Suppressor macrophage treated with lipopolysaccharide for 1 hour (primary cell): ENCODE measurements at regions not wholly inside any gene's neighbourhood (a gene's known extent, or its start where the extent isn't known, plus 50 kb on each side); places are given as distances from the start of the nearest gene placed in this dataset.
"Not testable (repeated sequence)": the region's sequence is repeated elsewhere in the genome, so short reads cannot be mapped to it uniquely, and the experiment has no call there.

Experiments
- DNase-seq, 3 donors: peaks; one replicate each; pipeline ENCODE4 v3.0.0-alpha.2; 2020 to 2022

DNA sequence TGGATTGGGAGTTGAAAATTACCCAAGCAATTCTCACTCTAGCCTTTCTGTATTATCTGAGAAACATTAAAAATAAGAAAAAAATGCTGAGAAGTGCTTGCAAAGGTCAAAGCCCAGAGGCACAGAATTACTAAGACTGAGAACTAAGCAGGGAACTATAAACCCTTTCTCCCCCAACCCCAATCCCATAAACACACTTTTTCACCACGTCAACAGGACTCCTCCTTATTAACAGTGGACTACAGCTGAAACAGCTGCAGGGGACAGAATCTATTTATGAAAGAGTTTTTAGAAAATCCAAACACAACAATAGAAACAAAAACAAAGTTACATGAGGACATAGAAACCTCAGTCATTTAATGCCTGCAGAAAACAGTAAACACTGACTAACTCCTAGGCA lies 984.1 kb downstream of the TRAM1L1 start:
- no peak for DNase-seq

DNA sequence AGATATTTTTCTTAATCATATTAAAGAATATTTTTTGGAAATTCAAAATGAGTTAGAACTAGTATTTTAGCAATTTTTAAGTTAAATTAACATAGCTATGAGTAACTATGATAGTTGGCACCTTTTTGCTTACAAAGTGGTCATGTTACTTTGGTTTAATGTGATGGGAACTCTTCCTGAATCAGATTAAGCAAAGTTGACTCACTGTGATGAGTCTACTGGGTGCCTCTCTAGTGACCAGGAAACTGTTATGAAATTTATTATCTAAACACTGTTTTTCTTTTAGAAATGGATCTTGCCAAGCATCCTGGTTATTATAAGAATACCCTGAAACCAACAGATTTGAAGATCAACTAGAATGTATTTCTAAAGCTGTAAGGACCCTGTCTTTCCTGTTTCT lies 985.8 kb downstream of the TRAM1L1 start:
- no peak for DNase-seq

DNA sequence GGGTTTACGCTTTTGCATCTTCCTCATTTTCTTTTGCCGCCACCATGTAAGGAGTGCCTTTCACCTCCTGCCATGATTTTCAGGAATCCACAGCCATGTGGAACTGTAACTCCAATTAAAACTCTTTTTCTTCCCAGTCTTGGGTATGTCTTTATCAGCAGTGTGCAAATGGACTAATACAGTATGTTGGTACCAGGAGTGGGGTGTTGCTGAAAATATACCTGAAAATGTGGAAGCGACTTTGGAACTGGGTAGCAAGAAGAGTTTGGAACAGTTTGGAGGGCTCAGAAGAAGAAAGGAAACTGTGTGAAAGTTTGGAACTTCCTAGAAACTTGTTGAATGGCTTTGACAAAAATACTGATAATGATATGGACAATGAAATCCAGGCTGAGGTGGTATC lies 983.9 kb upstream of the NDST4 start:
- DNase-seq: not testable (repeated sequence)

DNA sequence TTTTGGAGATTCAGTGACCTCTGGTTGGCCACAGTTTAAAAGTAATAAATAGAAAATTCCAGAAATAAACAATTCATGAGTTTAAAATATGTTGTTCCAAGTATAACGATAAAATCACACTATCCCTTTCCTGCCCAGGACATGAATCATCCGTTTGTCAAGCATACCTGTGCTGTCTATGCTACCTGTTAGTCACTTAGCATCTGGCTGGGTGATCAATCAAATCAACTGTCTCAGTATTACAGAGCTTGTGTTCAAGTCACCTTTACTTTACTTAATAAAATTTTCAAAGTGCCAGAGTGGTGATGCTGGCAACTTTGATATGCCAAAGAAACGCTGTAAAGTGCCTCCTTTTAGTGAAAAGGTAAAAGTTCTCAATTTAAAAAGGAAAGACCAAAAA lies 979.5 kb upstream of the NDST4 start:
- no peak for DNase-seq

DNA sequence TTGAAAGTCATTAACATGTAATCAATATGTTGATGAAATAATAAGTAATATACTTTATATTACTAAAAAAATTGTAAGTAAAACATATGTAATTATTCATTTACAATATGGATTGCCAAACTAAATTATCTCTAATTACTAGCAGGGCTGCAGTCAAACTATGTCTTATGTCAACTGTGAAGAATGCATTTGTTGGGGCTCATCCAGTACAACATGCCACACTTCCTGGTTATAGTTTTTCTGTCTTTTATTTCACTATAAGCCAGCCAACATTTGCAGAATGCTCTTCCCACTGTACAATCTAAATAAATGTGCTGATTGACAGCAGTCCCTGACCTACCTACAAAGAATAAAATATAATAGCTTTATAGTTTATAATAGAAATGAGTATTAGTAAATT lies 975.4 kb upstream of the NDST4 start:
- DNase-seq: no peak

DNA sequence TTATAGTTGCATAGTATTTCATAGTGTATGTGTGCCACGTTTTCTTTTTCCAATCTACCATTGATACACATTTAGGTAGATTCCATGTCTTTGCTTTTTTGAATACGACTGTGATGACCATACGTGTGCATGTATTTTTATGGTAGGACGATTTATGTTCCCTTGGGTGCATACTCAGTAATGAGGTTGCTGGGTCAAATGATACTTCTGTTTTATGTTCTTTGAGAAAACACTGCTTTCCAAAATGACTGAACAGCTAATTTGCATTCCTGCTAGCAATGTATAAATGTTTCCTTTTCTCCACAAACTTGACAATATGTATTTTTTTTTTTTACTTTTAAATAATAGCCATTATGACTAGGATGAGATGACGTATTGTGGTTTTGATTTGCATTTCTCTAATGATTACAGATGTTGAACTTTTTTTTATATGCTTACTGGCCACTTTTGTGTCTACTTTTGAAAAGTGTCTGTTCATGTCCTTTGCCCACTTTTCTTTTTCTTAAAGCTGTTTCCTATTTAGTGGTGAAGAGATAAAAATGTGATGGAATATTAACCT lies 969.5 kb upstream of the NDST4 start:
- DNase-seq: no peak

DNA sequence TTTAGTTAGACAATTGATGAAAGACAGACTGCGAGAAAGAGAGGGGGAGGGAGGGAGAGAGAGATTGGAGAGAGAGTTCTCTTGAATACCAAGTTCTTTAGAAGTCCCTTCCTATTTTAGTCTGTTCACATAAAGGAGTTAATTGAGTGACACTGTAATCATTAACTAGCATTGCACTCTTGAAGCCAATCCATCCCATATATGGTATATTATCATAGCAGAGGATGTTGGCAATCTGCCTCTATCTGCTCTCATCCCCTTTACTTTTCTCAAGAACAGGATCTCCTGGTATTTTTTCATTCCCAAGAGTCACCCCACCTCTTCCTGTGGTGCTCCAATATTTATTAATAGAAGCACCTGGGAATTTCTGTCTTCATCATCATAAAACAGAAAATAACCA lies 959.6 kb upstream of the NDST4 start:
- DNase-seq: no peak

DNA sequence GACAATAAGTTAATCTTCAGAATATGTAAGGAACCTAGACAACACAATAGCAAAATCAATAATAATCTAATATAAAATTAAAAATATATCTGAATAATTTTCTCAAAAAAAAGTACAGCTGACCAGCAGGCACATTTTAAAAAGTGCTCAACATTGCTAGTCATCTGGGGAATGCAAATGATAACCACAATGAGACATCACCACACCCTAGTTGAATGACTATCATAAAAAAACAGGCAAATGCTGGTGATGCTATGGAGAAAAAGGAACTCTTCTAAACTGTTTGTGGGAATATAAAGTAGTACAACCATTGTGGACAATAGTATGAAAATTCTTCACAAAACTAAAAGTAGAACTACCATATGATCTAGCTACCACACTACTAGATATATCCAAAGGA lies 956.9 kb upstream of the NDST4 start:
- DNase-seq: no peak

DNA sequence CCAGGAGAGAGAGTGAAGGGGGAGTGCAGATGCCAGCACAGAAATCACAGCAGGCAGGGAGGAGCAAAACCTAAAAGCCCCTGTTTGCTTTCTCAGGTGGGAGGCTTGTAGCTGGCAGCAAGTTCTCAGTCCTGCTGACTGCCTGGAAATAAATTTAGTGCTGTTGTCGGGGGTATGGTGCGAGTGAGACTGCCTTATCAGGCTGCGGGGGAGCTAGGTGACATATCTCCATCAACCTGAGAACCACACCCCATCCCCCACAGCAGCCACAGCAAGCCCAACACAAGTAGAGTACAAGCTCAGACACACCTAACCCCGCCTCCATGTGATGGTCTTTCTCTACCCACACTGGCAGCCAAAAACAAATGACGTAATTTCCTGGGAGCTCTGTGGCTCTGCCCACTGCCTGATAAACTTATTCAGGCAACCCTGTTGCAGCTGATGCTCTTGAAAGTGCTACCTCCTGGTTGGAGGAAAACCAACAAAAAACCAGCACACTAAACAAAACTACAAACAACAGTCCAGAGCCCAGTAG lies 953.4 kb upstream of the NDST4 start:
- DNase-seq: no peak

DNA sequence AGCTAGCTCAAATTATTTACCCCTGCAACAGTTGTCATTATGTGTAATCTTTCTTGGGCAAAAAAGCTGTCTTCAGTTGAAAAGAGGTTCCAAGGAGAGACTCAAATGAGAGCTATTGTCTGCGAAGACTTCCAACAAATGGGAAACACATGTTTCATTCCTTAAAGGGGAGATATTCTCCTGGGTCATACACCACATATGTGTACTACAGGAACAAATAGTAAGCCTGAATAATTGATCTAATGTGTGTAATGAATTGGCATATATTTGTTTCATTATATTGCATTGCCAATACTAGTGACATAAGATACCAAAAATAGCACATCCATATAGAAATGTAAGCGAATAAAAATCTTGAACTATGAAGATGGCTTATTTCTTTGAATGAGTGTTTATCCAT lies 950.9 kb upstream of the NDST4 start:
- no peak for DNase-seq

DNA sequence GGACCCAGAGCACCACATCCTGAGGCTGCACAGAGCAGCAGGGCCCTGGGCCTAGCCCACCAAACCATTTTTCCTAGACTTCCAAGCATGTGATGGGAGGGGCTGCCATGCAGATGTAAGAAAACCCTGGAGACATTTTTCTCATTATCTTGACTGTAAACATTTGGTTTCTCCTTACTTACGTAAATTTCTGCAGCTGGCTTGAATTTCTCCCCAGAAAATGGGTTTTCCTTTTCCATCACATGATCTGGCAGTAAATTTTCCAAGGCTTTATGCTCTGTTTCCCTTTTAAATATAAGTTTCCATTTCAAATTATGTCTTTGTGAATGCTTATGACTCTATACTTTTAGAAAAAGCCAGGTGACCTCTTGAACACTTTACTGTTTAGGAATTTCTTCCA lies 945.9 kb upstream of the NDST4 start:
- DNase-seq: no peak

DNA sequence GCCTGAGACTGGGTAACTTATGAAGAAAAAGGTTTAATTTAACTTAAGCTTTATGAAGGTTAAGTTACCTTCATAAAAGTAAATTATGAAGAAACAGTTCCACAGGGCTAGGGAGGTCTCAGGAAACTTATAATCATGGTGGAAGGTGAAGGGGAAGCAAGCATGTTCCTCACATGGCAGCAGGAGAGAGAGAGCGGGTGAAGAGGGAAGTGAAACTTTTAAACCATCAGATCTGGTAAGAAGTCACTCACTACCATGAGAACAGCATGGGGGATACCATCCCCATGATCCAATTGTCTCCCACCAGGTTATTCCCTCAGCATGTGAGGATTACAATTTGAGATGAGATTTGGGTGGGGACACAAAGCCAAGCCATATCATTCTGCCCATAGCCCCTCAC lies 944.7 kb upstream of the NDST4 start:
- no peak for DNase-seq

DNA sequence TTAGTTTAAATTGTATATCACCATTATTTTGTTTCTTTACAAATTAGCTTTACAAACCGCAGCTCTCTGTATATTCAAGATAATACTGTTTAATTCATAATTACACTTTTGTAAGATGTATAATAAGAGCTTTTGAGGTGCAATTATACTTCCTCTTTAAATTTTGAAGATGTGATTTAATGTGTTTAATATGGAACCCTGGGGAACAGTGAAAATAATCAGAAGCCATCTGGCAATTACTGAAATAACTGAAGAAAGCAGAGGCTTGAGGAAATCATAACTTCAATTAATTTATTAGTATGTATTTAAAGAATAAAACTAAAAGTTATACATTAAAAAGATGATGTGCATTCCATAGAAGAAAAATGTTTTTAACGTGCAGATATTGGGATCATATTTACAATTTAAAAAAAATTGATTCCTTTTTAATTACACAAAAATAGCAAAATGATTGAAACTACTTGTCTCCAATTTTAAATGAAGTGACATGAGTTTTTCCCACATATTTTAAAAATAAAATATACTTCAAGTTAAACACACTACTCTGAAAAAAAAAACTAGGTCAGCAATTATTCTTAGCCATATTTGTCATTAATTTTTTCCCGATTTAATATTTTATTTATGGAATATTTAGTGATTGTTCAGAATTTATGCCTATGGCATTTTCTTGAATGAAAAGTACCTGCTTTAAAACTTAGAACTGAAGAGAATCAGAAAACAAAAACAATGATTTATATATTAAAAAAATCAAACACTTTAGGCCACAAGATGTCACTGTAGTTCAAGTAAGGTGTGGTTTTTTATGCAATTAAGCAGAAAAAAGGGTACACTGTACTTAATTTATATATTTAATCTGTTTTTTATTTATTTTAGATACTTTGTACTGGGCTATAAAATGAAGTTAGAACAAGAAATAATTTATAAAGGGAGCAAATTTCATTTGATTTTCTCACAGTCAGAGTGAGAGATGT lies 942.7 kb upstream of the NDST4 start:
- peak in 2 of 3 donors; percentile 19 to 31 for DNase-seq

DNA sequence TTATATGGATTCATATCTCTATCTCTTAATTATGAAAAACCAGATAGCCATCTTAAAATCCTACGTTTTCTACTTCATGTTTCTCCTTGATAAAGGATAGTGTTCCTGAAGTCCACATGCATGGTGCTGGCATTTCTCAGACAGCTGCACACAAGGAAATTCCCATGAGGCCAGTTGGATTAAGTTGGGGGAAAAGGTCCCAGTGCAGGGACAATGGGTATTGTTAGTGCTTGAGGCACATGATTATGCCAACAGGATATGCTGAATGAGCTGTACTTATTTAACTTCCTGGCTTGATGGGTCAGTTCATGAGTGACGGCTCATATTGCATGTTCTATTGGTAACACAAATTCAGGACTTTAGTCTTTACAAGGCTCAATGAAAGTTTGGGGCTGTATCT lies 913.9 kb upstream of the NDST4 start:
- no peak for DNase-seq

DNA sequence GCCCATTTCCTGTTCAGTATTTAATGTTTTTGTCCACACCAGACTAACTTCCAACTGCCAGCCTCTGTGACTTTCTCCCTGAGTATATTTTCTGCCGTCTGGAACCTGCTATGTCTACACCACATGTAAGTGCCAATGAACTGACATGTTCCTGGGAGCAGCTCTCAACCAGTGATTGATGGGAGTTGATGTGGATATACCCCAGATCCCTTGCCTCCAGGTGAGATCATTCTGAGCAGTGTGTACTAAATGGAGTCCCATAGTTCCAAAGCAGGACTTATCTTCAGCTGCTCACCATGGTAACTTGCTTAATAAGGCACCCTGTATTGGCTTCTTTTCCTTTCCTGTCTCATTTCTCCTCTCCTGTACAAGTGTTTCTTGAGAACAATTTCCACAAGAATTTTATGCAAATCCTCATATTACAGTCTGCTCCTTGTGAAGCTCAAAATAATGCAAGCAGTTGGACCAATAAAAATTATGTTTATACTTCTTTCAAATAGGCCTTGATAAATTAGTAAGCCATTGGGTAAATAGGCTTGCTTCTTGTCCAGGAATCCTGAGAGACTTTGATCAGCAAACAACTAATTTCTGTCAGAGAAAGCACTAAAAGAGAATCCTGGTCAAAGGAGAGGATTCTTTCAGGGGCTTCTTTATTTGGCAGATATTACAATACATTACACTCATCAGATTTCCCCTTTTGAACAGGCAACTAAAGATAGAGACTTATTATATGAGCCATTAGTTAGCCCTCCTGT lies 911.7 kb upstream of the NDST4 start:
- DNase-seq: no peak

DNA sequence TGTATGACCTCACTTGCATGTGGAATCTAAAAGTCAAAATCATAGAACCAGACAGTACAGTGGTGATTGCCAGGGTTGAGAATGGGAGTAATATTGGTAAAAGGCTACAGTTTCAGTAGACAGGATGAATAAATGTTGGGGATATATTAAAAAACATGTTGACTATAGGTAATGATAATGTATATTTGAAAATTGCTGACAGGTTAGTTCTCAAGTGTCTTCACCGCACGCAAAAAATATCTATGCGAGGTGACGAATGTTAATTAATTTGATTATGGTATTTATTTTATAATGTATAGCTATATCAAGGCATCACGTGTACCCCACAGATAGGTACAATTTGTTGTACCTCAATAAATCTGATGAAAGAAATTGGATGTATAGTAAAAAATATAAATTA lies 909.6 kb upstream of the NDST4 start:
- no peak for DNase-seq

DNA sequence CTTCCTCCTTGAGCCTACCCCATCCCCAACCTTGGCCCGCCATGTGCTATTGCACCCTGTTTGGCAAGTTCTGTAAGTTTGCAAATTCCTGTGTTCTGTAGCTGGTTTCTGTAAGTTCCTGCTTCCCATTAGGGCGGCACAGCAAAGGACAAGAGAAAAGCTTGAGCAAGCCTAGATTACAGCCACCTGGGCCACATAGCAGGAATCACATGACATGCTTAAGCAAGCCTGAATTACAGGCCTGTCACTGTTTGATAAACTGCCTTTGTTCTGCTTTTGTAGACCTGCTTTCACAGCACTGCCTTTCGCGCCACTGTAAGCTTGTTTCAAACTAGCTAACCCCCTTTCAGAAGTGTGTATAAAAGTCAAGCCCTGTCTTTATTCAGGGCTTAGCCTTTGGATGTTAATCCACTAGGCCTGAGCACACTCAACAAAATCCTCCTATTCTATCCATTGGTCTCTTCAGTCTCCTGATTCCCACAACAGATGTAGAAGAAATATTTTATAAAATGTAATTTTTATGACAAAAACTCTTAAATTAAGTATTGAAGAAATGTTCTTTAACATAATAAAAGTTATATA lies 906.8 kb upstream of the NDST4 start:
- DNase-seq: no peak

DNA sequence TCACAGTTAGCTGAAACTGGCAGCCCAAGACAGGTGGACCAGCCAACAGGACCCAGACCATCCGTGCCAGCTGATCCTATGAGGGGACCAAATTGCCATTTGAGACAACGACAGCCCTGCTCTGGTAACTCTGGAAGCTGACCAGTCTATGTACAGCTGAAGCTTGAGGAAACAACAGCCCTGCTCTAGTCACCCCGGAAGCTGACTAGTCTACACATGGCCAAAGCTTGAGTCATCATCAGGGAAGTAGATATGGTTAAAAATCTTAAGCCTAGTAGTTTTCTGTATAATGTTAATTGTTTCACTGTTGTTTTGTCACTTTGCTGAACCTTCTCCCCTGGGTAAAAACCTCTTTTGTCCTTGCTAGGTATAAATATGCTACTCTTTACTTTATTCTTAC lies 905.4 kb upstream of the NDST4 start:
- DNase-seq: no peak

DNA sequence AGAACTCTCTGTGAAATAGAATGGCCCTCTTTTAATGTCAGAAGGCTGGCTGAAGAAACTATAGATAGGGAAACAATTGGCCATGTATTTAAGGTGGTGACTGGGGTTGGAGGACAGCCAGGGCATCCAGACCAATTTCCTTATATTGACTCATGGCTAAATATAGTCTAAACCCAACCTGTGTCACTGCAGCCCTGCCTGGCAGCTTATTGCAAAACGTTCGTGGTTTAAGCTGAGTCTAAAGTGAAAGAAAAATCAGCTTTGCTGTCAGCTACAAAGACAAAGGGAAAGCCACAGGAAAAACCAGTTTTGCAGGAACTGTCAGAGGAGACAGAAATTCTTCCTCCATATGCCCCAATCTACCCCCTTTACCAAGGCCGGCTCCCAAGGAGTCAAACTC lies 902.8 kb upstream of the NDST4 start:
- no peak for DNase-seq

DNA sequence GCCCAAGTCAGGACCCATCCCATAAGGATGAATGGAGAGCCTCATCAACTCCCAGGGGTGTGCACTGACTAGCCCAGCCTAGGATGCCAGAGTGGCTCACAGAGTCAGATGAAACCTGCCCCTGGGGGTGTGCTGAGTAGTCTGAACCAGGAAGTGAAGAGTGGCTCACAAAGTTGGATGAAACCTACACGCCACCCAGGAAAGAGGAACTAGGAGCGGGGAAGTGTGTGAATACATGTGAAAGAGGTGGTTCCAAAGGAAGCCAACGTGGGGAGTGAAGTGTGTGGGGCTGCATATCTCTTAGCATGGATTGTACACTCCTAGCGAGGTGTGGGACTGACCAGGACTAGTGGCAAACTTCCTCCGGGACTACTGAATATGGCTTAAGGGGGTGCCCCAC lies 902.1 kb upstream of the NDST4 start:
- no peak for DNase-seq

DNA sequence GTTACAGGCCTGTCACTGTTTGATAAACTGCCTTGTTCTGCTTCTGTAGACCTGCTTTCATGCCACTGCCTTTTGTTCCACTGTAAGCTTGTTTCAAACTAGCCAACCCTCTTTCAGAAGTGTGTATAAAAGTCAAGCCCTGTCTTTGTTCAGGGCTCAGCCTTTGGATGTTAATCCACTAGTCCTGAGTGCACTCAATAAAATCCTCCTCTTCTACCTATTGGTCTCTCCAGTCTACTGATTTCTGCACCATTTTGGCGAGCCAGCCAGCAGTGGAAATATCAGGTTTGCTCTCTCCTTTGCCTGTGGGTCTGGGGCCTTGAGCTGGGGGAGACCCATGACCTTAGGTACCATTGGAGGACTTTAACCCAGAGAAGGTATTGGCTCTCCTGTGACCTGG lies 901.6 kb upstream of the NDST4 start:
- no peak for DNase-seq

DNA sequence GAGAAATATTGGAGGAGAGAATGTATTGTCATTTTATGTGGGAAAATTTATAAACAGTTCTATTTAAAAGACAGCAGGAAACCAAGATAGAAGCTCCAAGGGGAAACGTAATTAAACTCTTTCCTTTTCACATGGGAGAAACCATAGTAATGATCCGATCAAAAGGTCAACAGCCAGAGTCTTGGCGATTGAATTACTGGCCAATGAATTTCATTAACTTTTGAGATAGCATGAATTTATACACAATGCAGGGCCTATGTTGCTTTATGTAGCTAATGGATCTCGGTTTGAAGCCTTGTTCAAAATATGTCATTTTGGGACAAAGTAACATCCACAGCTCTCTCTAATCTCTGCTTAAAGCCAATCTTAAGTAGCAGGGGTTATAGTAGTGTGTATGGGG lies 897.5 kb upstream of the NDST4 start:
- DNase-seq: no peak

DNA sequence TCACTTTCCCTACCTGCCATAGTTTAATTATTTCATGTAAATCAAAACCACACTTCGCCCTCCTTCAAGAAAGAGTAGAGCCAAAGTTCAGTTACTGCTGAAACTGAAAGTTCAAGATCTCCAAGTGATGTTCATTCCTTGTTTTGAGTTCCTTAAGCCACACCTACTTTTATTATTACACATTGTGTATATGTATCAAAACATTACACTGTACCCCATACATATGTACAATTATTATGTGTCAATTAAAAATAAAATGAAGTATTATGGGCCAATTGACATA lies 892.3 kb upstream of the NDST4 start:
- DNase-seq: no peak
